ENCODE measurements at regions not wholly inside any gene's neighbourhood (a gene's known extent, or its start where the extent isn't known, plus 50 kb on each side); places are given as distances from the start of the nearest gene placed in this dataset.

DNA sequence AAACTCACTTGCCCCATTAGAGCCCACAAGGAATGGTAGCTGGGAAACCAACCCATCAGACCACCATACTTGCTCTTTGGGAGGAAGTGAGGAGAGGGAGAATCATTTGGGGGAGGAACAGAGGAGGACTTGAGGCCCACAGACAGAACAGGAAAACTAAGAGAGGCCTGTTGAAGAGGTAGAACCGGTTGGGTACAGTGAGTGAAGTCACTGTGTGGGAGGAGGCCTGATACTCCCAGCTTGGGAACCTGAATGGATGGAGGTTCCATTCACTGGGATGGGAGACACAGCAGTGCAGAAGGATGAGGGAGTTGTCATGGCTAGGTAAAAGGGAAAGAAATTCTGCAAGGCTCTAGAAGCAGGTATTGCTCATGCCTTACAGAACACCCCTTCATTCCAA is 63.4 kb upstream of the PSEN2 start:
- TF ChIP-seq, protein P1, sequence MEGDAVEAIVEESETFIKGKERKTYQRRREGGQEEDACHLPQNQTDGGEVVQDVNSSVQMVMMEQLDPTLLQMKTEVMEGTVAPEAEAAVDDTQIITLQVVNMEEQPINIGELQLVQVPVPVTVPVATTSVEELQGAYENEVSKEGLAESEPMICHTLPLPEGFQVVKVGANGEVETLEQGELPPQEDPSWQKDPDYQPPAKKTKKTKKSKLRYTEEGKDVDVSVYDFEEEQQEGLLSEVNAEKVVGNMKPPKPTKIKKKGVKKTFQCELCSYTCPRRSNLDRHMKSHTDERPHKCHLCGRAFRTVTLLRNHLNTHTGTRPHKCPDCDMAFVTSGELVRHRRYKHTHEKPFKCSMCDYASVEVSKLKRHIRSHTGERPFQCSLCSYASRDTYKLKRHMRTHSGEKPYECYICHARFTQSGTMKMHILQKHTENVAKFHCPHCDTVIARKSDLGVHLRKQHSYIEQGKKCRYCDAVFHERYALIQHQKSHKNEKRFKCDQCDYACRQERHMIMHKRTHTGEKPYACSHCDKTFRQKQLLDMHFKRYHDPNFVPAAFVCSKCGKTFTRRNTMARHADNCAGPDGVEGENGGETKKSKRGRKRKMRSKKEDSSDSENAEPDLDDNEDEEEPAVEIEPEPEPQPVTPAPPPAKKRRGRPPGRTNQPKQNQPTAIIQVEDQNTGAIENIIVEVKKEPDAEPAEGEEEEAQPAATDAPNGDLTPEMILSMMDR (conservative IDR thresholded peaks at IDR 0.05; ENCODE audit: low read depth, low read length), result no peak
- no peak for DNase-seq (ENCODE audit: low read depth)
- H3K4me3 ChIP-seq (ENCODE audit: low read length), result no peak overlapping the region

DNA sequence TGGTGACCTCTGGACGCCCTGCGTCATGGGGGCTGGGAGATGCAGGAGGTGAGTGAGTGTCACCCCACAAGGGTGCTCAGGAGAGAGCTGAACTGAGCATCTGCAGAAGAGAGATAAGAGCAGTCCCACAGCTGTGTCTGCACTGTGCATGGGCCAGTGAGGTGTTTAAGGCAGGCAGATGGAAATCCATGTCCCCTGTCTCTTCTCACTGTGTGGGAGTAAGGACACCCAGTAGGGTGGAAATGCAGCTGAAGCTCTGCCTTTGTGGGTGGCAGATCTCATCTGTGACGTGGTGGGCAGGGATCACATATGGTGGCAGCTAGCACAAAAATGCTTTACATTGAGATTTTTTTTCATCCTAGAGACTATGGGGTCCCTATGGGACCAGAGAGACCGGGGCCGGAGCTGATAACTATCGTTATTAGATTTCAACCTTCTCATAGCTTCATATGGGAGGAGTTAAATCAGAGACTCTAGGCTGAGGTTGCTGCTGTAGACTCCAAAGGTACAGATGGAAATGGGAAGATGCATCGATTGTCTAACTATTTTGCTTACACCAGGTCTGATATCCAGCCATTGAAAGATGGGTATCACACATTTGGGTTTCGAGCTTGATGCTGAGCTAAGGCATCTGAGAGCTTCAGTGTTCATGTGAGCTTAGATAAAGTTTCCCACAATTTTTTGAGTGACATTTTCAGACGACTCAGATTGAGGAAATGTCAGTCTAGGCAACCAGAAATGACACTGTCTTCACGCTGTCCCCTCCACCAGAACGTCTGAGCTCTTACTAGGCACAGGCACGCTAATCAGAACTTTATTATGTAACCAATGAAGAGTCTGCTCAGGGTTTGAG is 65.3 kb upstream of the PSEN2 start:
- TF ChIP-seq, protein P1 (conservative IDR thresholded peaks at IDR 0.05; ENCODE audit: low read depth, low read length), result no peak
- no peak for DNase-seq (ENCODE audit: low read depth)
- no peak overlapping the region for H3K4me3 ChIP-seq (ENCODE audit: low read length)

DNA sequence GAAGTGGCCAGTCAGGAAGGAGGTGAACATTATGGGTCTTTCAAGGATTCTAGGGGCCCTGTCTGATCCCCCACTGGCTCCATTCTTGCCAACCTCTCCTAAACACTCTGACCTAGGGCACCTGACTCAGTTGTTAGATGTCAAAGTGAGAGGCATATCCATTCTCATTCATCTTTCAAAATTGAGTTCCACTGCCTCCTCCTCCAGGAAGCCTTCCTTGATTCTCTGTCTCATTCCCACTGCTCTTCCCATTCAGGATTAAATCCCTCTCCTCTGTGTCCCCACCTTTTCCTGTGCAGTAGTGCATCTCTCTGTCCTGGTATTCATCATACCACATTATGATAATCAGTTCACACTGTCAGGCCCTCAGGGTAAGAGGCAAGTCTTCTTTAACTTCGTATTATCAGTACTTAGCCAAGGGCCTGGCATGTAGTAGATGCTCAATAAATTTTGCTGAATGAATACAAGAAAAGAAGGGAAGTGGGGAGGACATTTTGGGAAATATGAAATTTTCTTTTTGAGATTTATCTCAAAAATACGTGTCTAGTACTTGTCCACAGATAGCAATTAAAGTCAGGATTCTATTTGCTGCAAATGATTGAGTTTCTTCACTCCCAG is 61.8 kb upstream of the ITPKB start:
- no peak overlapping the region for H3K4me3 ChIP-seq (ENCODE audit: low read length)
- DNase-seq (ENCODE audit: low read depth), result no peak
- TF ChIP-seq, protein P1 (conservative IDR thresholded peaks at IDR 0.05; ENCODE audit: low read depth, low read length), result no peak

DNA sequence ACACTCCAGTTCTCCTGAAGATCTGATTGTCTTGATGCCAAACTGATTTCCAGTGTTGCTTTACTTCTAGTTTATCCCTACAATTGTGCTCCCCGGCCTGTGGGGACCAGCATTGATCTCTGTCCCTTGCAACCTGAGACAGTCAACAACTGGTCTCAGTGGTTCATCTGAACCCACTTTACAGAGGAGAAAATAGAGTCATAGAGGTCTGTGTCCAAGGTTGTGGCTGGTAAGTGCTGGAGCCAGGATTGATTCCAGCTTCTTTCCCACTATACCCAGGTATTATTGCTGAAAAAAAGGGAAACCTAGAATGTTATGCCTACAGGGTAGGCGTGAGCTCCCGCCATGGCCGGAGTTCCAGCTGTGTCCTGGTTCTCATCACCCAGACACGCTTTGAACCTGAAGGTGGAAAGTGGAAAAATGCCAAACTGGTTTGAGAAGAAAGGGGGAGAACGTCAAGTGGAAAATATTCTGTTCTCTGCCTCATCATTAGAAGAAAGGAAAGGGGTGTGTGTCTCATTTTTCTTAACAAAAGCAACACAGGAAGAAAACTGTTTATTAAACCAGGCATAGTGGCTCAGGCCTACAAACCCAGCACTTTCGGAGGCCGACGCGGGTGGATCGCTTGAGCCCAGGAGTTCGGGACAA is 60.7 kb upstream of the ITPKB start:
- no peak for DNase-seq (ENCODE audit: low read depth)
- TF ChIP-seq, protein P1 (conservative IDR thresholded peaks at IDR 0.05; ENCODE audit: low read depth, low read length), result no peak
- H3K4me3 ChIP-seq (ENCODE audit: low read length), result no peak overlapping the region

DNA sequence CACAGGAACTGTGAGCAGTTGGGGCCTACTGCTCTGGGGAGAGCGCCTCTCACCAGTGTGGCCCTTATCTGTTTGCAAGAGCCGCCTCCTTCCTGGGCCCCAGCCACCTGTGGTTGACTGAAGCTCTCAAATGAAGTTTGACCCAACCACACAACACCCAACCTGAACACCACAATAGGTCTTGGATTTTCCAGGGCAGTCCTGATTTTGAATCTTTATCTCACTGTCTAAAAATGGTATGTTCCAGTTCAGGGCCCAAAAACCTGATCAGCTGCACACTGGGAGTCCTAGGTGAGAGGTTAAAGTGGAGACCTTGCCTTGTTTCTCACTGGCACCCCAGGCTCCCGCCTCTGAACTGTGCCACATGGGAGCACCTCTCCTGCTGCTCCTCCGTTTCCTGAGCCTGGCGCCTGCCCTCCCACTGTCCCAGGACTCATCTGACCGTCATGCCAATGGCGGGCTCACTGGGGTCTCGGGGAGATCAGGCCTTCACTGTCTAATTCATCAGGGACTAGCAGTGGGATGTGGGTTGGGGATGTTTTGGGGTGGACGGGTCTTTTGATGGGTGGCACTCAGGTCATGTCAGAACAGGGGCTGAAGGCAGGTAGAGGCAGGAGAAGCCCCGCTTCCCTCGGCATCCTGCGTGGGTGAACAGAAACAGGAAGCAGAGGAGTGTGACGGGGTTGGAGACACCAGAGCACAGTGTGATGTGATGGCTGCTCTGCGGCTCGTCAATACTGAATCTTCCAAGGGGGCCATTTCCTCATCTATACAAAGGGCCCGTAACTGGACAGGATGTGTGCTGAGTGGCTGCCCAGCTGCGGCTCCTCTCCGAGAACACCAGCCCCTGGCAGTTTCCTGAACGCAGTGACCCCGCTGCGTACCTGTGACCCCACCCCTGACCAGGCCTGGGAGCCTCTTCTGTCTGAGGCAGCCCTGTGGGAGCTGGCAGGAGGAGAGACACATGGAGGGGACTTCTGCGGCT is 59.6 kb upstream of the ITPKB start:
- DNase-seq (ENCODE audit: low read depth), result no peak
- TF ChIP-seq, protein P1 (conservative IDR thresholded peaks at IDR 0.05; ENCODE audit: low read depth, low read length), result no peak

DNA sequence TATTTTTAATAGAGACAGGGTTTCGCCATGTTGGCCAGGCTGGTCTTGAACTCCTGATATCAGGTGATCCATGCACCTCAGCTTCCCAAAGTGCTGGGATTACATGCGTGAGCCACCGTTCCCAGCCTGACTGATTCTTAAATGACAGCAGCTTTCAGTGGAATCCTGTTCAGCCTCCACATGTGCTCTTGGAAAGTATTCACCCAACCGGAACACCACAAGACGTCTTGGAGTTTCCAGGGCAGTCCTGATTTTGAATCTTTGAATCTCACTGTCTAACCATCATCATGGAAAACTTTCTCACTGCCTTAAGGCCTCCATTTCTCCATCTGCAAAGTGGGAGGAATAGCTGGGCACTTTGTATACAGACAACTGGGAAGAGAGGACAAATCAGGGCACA is 58.1 kb upstream of the ITPKB start:
- DNase-seq (ENCODE audit: low read depth), result no peak
- TF ChIP-seq, protein P1 (conservative IDR thresholded peaks at IDR 0.05; ENCODE audit: low read depth, low read length), result no peak
- no peak overlapping the region for H3K4me3 ChIP-seq (ENCODE audit: low read length)

More for the DNA sequence above, 59.6 kb upstream of the ITPKB start:
- H3K4me3 ChIP-seq (ENCODE audit: low read length), result no peak overlapping the region

Measured in retinal pigment epithelial cell (primary cell).